K562 (cell line): ENCODE measurements at regions not wholly inside any gene's neighbourhood (a gene's known extent, or its start where the extent isn't known, plus 50 kb on each side); places are given as distances from the start of the nearest gene placed in this dataset.

Experiments
- ATAC-seq: fragments of 200-7000 bp; cut with Tn5 transposase; 3 replicates; pipeline ENCODE4 v1.9.1; 2020; ENCODE audit warnings: moderate library complexity
- BruUV-seq: library from RNA; stranded (reverse); fragments of 400-500 nt; replicated peaks from 2 replicates; lab custom pipeline; 2021; lab: Mats Ljungman, UMichigan
- CTCF ChIA-PET: fragments of 300-600 bp; formaldehyde crosslinking; extraction: SDS; loops from one replicate; lab custom pipeline; 2021; ENCODE audit warnings: low intra/inter-chr PET ratio; lab: Yijun Ruan, JAX
- POLR2A ChIA-PET: fragments of 300-600, 350-650 bp; sonication (Branson Sonifier 250); formaldehyde crosslinking; extraction: SDS; loops from one replicate; lab custom pipeline; 2021; ENCODE audit warnings: antibody characterized with exemption, inconsistent platforms; lab: Yijun Ruan, JAX
- DNase-seq, 4 experiments: peaks; one replicate each; pipeline versions ENCODE4 v3.0.0 to v3.0.0-alpha.2; 2011 to 2018; ENCODE audit warnings: low spot score in 3 of 4, mixed read lengths in 3 of 4; ENCODE audit errors: extremely low read depth in 1 of 4
- FAIRE-seq: peaks from 2 replicates; lab custom pipeline; 2011; peaks lifted over from hg19 to GRCh38; lab: Jason Lieb, UNC
- H2AFZ ChIP-seq: 2 replicates; pipeline ENCODE4 v1.6.0; 2011; ENCODE audit warnings: low read depth, low read length, control low read depth, inconsistent platforms
- H3K27ac ChIP-seq: fragments of 200-600 bp; 3 replicates; pipeline ENCODE4 v1.8.0; 2011; ENCODE audit warnings: low read depth, mild to moderate bottlenecking, control low read depth, inconsistent platforms, low read length, moderate library complexity, mixed read lengths; ENCODE audit errors: extremely low read depth
- H3K27me3 ChIP-seq, 2 experiments: fragments of 300-600 bp in 1 of 2; 2 replicates in 1 of 2; 3 replicates in 1 of 2; pipeline versions ENCODE4 v1.6.0 to v1.8.0; 2011; ENCODE audit warnings: inconsistent platforms in 2 of 2, low read length in 2 of 2, mild to moderate bottlenecking in 1 of 2, mixed read lengths in 1 of 2, moderate library complexity in 1 of 2; ENCODE audit not compliant: control insufficient read depth in 2 of 2, insufficient read depth in 2 of 2
- H3K36me3 ChIP-seq: fragments of 300-600 bp; 3 replicates; pipeline ENCODE4 v1.8.0; 2011; ENCODE audit warnings: mild to moderate bottlenecking, low read length, inconsistent platforms; ENCODE audit not compliant: control insufficient read depth, insufficient read depth
- H3K4me1 ChIP-seq, 2 experiments: fragments of 200-600 bp in 1 of 2; replicated peaks in 1 of 2; 2 replicates in 1 of 2; 3 replicates in 1 of 2; pipeline versions ENCODE4 v1.5.1 to v1.8.0; 2011; ENCODE audit warnings: inconsistent platforms in 2 of 2, low read length in 2 of 2, mild to moderate bottlenecking in 1 of 2, mixed read lengths in 1 of 2, moderate library complexity in 1 of 2; ENCODE audit not compliant: control insufficient read depth in 2 of 2, insufficient read depth in 2 of 2
- H3K4me2 ChIP-seq: 2 replicates; pipeline ENCODE4 v1.6.1; 2011; ENCODE audit warnings: low read length, control low read depth, inconsistent platforms, mixed read lengths; ENCODE audit not compliant: insufficient read depth
- H3K4me3 ChIP-seq: fragments of 200-600 bp; sonication (generic), shearing (Covaris generic); 2 replicates; pipeline ENCODE4 v1.5.1; 2016; ENCODE audit warnings: control low read depth, inconsistent platforms
- H3K79me2 ChIP-seq: fragments of 200-600 bp; 3 replicates; pipeline ENCODE4 v1.8.0; 2011; ENCODE audit warnings: low read length, inconsistent platforms; ENCODE audit not compliant: control insufficient read depth, insufficient read depth
- H3K9ac ChIP-seq, 2 experiments: 2 replicates each; pipeline versions ENCODE4 v1.6.0 to v1.6.1; 2011; ENCODE audit warnings: low read depth in 2 of 2, low read length in 2 of 2, control low read depth in 1 of 2, inconsistent platforms in 1 of 2, mild to moderate bottlenecking in 1 of 2, mixed read lengths in 1 of 2; ENCODE audit not compliant: insufficient read depth in 1 of 2
- H3K9me1 ChIP-seq: one replicate; pipeline ENCODE4 v1.6.0; 2011; ENCODE audit warnings: inconsistent platforms, mild to moderate bottlenecking, low read length, moderate library complexity; ENCODE audit not compliant: control insufficient read depth, insufficient read depth
- H3K9me3 ChIP-seq: replicated peaks from 2 replicates; pipeline ENCODE4 v1.5.1; 2011; ENCODE audit warnings: low read depth, low read length, inconsistent platforms; ENCODE audit not compliant: control insufficient read depth, insufficient read depth
- H4K20me1 ChIP-seq: replicated peaks from 2 replicates; pipeline ENCODE4 v1.6.1; 2011; ENCODE audit warnings: low read length, inconsistent platforms, mixed read lengths; ENCODE audit not compliant: control insufficient read depth, insufficient read depth
- BCOR ChIP-seq: fragments of 450-650 bp; IDR thresholded peaks from 2 replicates; pipeline ENCODE4 v1.6.1; 2016
- ETV1 ChIP-seq: fragments of 450-650 bp; conservative IDR thresholded peaks from 2 replicates; pipeline ENCODE4 v1.6.1; 2016; ENCODE audit warnings: missing genetic modification characterization, control low read depth, low read depth, missing compliant biosample characterization
- GATA2 ChIP-seq: sonication (generic); formaldehyde crosslinking; IDR thresholded peaks from 2 replicates; pipeline ENCODE4 v1.4.0; 2020; ENCODE audit warnings: mild to moderate bottlenecking, missing genetic modification reagents
- HDAC2 ChIP-seq: fragments of 450-650 bp; IDR thresholded peaks from 2 replicates; pipeline ENCODE4 v1.6.1; 2016; ENCODE audit warnings: mild to moderate bottlenecking
- HDAC6 ChIP-seq: IDR thresholded peaks from 2 replicates; pipeline ENCODE4 v1.6.1; 2012; ENCODE audit warnings: low read depth, mild to moderate bottlenecking, control low read depth, inconsistent platforms, low read length, moderate library complexity
- KDM1A ChIP-seq, 2 experiments: fragments of 450-650 bp; IDR thresholded peaks; 2 replicates each; pipeline ENCODE4 v1.6.1; 2016; ENCODE audit warnings: mild to moderate bottlenecking in 2 of 2
- MAFG ChIP-seq: fragments of 450-650 bp; conservative IDR thresholded peaks from 2 replicates; pipeline ENCODE4 v1.6.1; 2016; ENCODE audit warnings: missing genetic modification characterization, missing compliant biosample characterization
- RBM25 ChIP-seq: fragments of 200-400 bp; formaldehyde crosslinking; IDR thresholded peaks from 2 replicates; pipeline ENCODE4 v1.6.1; 2018; ENCODE audit warnings: low read length, low read depth, moderate library complexity; ENCODE audit not compliant: severe bottlenecking
- SMAD1 ChIP-seq: fragments of 150-350 bp; IDR thresholded peaks from 2 replicates; pipeline ENCODE4 v1.6.1; 2014; ENCODE audit warnings: low read length, low read depth; ENCODE audit not compliant: partially characterized antibody
- SMAD2 ChIP-seq: fragments of 150-350 bp; IDR thresholded peaks from 2 replicates; pipeline ENCODE4 v1.6.1; 2014; ENCODE audit warnings: low read depth, mild to moderate bottlenecking, low read length
- SMARCA4 ChIP-seq: fragments of 450-650 bp; IDR thresholded peaks from 2 replicates; pipeline ENCODE4 v1.6.1; 2016
- STAG1 ChIP-seq: sonication (generic); formaldehyde crosslinking; IDR thresholded peaks from 2 replicates; pipeline ENCODE4 v1.5.0; 2020; ENCODE audit warnings: missing genetic modification reagents, borderline replicate concordance
- ZFP36 ChIP-seq: fragments of 150-350 bp; IDR thresholded peaks from 2 replicates; pipeline ENCODE4 v1.6.1; 2018; ENCODE audit warnings: low read length, low read depth; ENCODE audit not compliant: partially characterized antibody
- WGBS: fragments of 100-300 bp; shearing (Covaris generic); methylation state at CpG from one replicate; pipeline ENCODE4 v1.1.6; 2016; ENCODE audit warnings: low coverage, mixed read lengths; ENCODE audit not compliant: insufficient coverage; ENCODE audit errors: missing lambda C conversion rate; 5-methylcytosine and 5-hydroxymethylcytosine counted together
- in situ Hi-C: fragments of 300-500 bp; cut with MboI; formaldehyde crosslinking; loops from 4 replicates; pipeline ENCODE4 v1.15.0; 2018; ENCODE audit warnings: inconsistent platforms, mixed read lengths
- intact Hi-C: fragments of 100-400 bp; cut with micrococcal nuclease; formaldehyde crosslinking; loops from 2 replicates; pipeline ENCODE4 v1.14.2; 2022

GRCh38 chr1:157241185-157241538 lies 103.0 kb upstream of the ETV3 start:
- WGBS = 66% methylated on average over 2 of the region's 2 CpGs
- H3K36me3 ChIP-seq = no peaks in the 10 kb centered on the region
- no peak overlapping the region for H3K27ac ChIP-seq
- no TSS peak for BruUV-seq
- no peaks in the 10 kb centered on the region for H3K9me1 ChIP-seq
- no peaks in the 10 kb centered on the region for H3K27me3 ChIP-seq
- no peak overlapping the region for H3K4me3 ChIP-seq
- DNase-seq (no peak), FAIRE-seq (no peak), ATAC-seq (no peak)
- peaks cover 0 to 12% of the 10 kb centered on the region in 2 experiments; a peak in 3 of 5 replicates for H3K4me1 ChIP-seq
- ChIA-PET POLR2A (no interaction called here), CTCF (no interaction called here)
- H3K4me2 ChIP-seq = no peak overlapping the region
- in situ Hi-C loops (no loop called here), intact Hi-C loops (no loop called here)
- H3K79me2 ChIP-seq = no peaks in the 10 kb centered on the region
- H3K9ac ChIP-seq = no peak overlapping the region
- no peaks in the 10 kb centered on the region for H4K20me1 ChIP-seq
- no peak for TF ChIP-seq SMAD1
- TF ChIP-seq SMAD2 = no peak
- no peak for TF ChIP-seq ETV1 (tag)
- no peak for TF ChIP-seq STAG1 (CRISPR knock-in tag)
- no peak for TF ChIP-seq GATA2
- no peak for TF ChIP-seq MAFG
- H2AFZ ChIP-seq = no peak overlapping the region
- H3K9me3 ChIP-seq = no peaks in the 10 kb centered on the region

DNA sequence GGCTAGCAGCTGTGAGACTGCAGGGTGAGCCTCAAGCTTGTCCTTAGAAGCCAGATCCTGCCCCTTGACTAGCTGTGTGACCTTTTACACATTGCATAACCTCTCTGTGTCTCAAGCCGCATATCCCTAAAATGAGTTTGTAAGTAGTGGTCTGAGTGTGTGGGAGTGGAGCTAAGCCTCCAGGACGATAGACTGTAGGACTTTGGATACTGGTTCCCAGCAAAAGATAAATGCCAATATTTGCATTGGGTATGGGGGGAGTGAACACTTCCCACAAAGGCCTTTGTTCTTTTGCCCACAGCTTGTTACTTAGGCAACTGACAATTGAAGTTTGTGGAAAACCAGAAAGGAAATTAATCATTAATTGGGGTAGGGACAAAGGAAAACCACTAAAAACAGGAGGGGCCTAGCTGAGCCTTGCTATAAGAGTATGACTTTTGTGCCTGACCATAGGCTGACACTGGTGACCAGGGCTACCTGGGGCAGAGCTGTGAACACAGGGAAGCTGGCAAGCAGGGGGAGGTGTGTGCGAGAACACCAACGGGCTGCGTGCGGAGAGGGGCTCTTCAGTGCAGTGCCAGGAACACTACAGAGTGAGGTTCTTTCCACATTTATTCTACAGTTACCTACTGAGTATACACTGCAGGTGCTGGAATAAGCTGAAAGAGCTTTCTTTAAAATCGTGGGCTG lies 102.4 kb upstream of the ETV3 start:
- ATAC-seq = no peak; the same call in 2 of the 3 replicates
- Histone ChIP-seq H3K9ac (no peak overlapping the region), H2AFZ (no peak overlapping the region), H3K79me2 (no peaks in the 10 kb centered on the region), H3K4me3 (no peak overlapping the region), H3K4me2 (no peak overlapping the region), H3K9me1 (no peaks in the 10 kb centered on the region), H3K27ac (no peak overlapping the region), H3K36me3 (no peaks in the 10 kb centered on the region), H4K20me1 (no peaks in the 10 kb centered on the region), H3K4me1 (peaks cover 0 to 12% of the 10 kb centered on the region in 2 experiments; a peak in 3 of 5 replicates), H3K9me3 (no peaks in the 10 kb centered on the region), H3K27me3 (no peaks in the 10 kb centered on the region)
- ChIA-PET POLR2A (no interaction called here), CTCF (no interaction called here)
- no peak for DNase-seq
- WGBS = 64% methylated on average over 7 of the region's 7 CpGs
- intact Hi-C loops = no loop called here
- in situ Hi-C loops = no loop called here
- peak; percentile 87 for TF ChIP-seq RBM25
- no peak for TF ChIP-seq HDAC6
- TF ChIP-seq HDAC2 = 0 out of 2 replicates have a peak, but pooled peaks have one; percentile 31
- peak; percentile 39 to 75; a peak in 3 of 4 replicates for TF ChIP-seq KDM1A (IDR thresholded peaks at IDR 0.05)
- peak; percentile 75 for TF ChIP-seq ZFP36
- peak; percentile 88 for TF ChIP-seq BCOR
- no peak for TF ChIP-seq SMARCA4
- FAIRE-seq = no peak
- no TSS peak for BruUV-seq
